PC-9 (cell line): ENCODE measurements at regions not wholly inside any gene's neighbourhood (a gene's known extent, or its start where the extent isn't known, plus 50 kb on each side); places are given as distances from the start of the nearest gene placed in this dataset.
"Not testable (repeated sequence)": the region's sequence is repeated elsewhere in the genome, so short reads cannot be mapped to it uniquely, and the experiment has no call there.

ENCODE experiments used
- BruUV-seq: library from RNA; stranded (reverse); fragments of 400-500 nt; replicated peaks from 2 replicates; lab custom pipeline; 2021; lab: Mats Ljungman, UMichigan
- CTCF ChIA-PET: fragments of 300-600 bp; sonication (Branson Sonifier 250); formaldehyde crosslinking; loops from one replicate; lab custom pipeline; 2022; ENCODE audit warnings: antibody characterized with exemption; lab: Charles Lee
- POLR2A ChIA-PET: fragments of 300-600 bp; sonication (Branson Sonifier 250); formaldehyde crosslinking; loops from one replicate; lab custom pipeline; 2022; ENCODE audit warnings: antibody characterized with exemption; ENCODE audit not compliant: unreplicated experiment; lab: Charles Lee
- DNase-seq, 2 experiments: peaks; one replicate each; pipeline versions ENCODE4 v3.0.0 to v3.0.0-alpha.2; 2015 to 2022; ENCODE audit warnings: mixed read lengths in 1 of 2
- H2AFZ ChIP-seq: fragments of 200-600 bp; sonication (generic); 2 replicates; pipeline ENCODE4 v1.8.1; 2017; ENCODE audit warnings: antibody characterized with exemption
- H3F3A ChIP-seq: fragments of 200-600 bp; sonication (generic); 2 replicates; pipeline ENCODE4 v1.8.1; 2017; ENCODE audit warnings: antibody characterized with exemption, mild to moderate bottlenecking, low read depth; ENCODE audit not compliant: insufficient read depth
- H3K27ac ChIP-seq: fragments of 200-600 bp; sonication (generic); 2 replicates; pipeline ENCODE4 v1.6.1; 2016; ENCODE audit warnings: mixed run types
- H3K27me3 ChIP-seq: fragments of 200-600 bp; sonication (generic); 2 replicates; pipeline ENCODE4 v1.6.1; 2016; ENCODE audit warnings: low read depth, mixed run types; ENCODE audit not compliant: insufficient read depth
- H3K36me3 ChIP-seq: fragments of 200-600 bp; sonication (generic); 2 replicates; pipeline ENCODE4 v1.6.1; 2016; ENCODE audit warnings: low read depth, mixed run types
- H3K4me1 ChIP-seq: fragments of 200-600 bp; sonication (generic); replicated peaks from 2 replicates; pipeline ENCODE4 v1.6.1; 2016; ENCODE audit warnings: mixed run types; ENCODE audit not compliant: insufficient read depth
- H3K4me2 ChIP-seq: fragments of 200-600 bp; sonication (generic); 2 replicates; pipeline ENCODE4 v1.6.1; 2017; ENCODE audit warnings: mixed run types
- H3K4me3 ChIP-seq: fragments of 200-600 bp; sonication (generic); 2 replicates; pipeline ENCODE4 v1.6.1; 2016; ENCODE audit warnings: mixed run types
- H3K79me2 ChIP-seq: fragments of 200-600 bp; sonication (generic); 2 replicates; pipeline ENCODE4 v1.6.1; 2017; ENCODE audit warnings: low read depth, mixed run types
- H3K9me2 ChIP-seq: fragments of 200-600 bp; sonication (generic); 2 replicates; pipeline ENCODE4 v1.8.1; 2017; ENCODE audit warnings: mild to moderate bottlenecking; ENCODE audit not compliant: insufficient read depth
- H3K9me3 ChIP-seq: fragments of 200-600 bp; sonication (generic); 2 replicates; pipeline ENCODE4 v1.8.1; 2016; ENCODE audit warnings: low read depth; ENCODE audit not compliant: insufficient read depth
- H4K20me1 ChIP-seq: fragments of 200-600 bp; sonication (generic); 2 replicates; pipeline ENCODE4 v1.8.1; 2017; ENCODE audit not compliant: insufficient read depth
- CTCF ChIP-seq: fragments of 200-600 bp; sonication (generic); conservative IDR thresholded peaks from 2 replicates; pipeline ENCODE4 v1.6.1; 2017; ENCODE audit warnings: mixed run types, antibody characterized with exemption, mild to moderate bottlenecking, moderate library complexity
- EZH2 ChIP-seq: fragments of 200-600 bp; sonication (generic); IDR thresholded peaks from 2 replicates; pipeline ENCODE4 v1.8.0; 2017; ENCODE audit warnings: antibody characterized with exemption, low read depth
- intact Hi-C: fragments of 100-400 bp; cut with micrococcal nuclease; formaldehyde crosslinking; loops from one replicate; pipeline ENCODE4 v1.10.0; 2022; ENCODE audit not compliant: unreplicated experiment

GRCh38 chr12:46659032-46659650 lies 166.7 kb downstream of the SLC38A4 start:
- Histone ChIP-seq H3K4me3 (no peak overlapping the region), H3K4me2 (no peak overlapping the region), H3K36me3 (no peaks in the 10 kb centered on the region), H3K79me2 (no peaks in the 10 kb centered on the region), H3K4me1 (peaks cover 32% of the 10 kb centered on the region), H3K9me2 (no peaks in the 10 kb centered on the region), H3K9me3 (peaks cover 5% of the 10 kb centered on the region), H3F3A (peaks cover 6% of the 10 kb centered on the region), H2AFZ (no peak overlapping the region), H3K27me3 (no peaks in the 10 kb centered on the region), H3K27ac (no peak overlapping the region), H4K20me1 (no peaks in the 10 kb centered on the region)
- TF ChIP-seq EZH2 (no peak), CTCF (no peak)
- POLR2A ChIA-PET = interaction anchor here (0.6 to 0.7 kb wide), 3 partner anchors 10 to 256 kb away, joined by 3 to 6 read pairs (median 4); no protein-coding TSS in a partner anchor
- DNase-seq = no peak
- no TSS peak for BruUV-seq
- intact Hi-C loops = no loop called here
- CTCF ChIA-PET = no interaction called here

GRCh38 chr12:46657453-46658411 lies 168.1 kb downstream of the SLC38A4 start:
- H3K4me2 ChIP-seq = no peak overlapping the region
- no peak for DNase-seq
- no peaks in the 10 kb centered on the region for H3K9me2 ChIP-seq
- peaks cover 4% of the 10 kb centered on the region for H3F3A ChIP-seq
- H3K79me2 ChIP-seq = no peaks in the 10 kb centered on the region
- H3K27ac ChIP-seq = no peak overlapping the region
- no peak overlapping the region for H2AFZ ChIP-seq
- no TSS peak for BruUV-seq
- no peaks in the 10 kb centered on the region for H4K20me1 ChIP-seq
- no peak overlapping the region for H3K4me3 ChIP-seq
- H3K36me3 ChIP-seq = no peaks in the 10 kb centered on the region
- peaks cover 5% of the 10 kb centered on the region for H3K9me3 ChIP-seq
- TF ChIP-seq EZH2 (no peak), CTCF (no peak)
- H3K4me1 ChIP-seq = peaks cover 18% of the 10 kb centered on the region
- POLR2A ChIA-PET = interaction anchor here (0.6 kb wide), 1 partner anchor 989 kb away, joined by 3 read pairs; no protein-coding TSS in a partner anchor
- CTCF ChIA-PET = no interaction called here
- intact Hi-C loops = no loop called here
- no peaks in the 10 kb centered on the region for H3K27me3 ChIP-seq

GRCh38 chr12:46655984-46656383 lies 169.8 kb downstream of the SLC38A4 start:
- H2AFZ ChIP-seq, H3K9me3 ChIP-seq, H3K9me2 ChIP-seq, H3K4me3 ChIP-seq, intact Hi-C loops, POLR2A ChIA-PET, H3F3A ChIP-seq, H3K27ac ChIP-seq, H3K36me3 ChIP-seq, H3K4me2 ChIP-seq, CTCF ChIA-PET, BruUV-seq, H3K27me3 ChIP-seq, H4K20me1 ChIP-seq, DNase-seq, H3K79me2 ChIP-seq: not testable (repeated sequence)
- peaks cover 11% of the 10 kb centered on the region for H3K4me1 ChIP-seq
